ENCODE measurements at regions not wholly inside any gene's neighbourhood (a gene's known extent, or its start where the extent isn't known, plus 50 kb on each side); places are given as distances from the start of the nearest gene placed in this dataset.

DNA sequence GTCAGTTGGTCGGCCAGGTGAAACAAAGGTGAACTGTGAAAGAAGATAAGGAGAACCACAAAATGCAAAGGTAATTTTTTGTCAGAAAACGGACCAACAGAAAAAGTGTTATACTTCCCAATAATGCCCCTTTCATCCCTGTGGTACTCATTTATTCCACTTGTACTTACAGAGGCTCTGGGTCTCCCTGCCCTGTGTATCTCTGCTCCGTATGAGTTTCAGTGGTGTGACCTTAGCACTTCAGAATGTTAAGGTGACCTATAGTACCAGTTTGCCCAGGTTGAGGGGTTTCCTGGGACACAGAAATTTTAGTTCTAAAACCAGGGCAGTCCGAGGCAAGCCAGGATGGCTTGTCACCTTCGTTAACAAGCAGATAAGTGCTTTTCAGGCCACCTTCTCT is 254.8 kb downstream of the OLFM3 start:
- H3K4me1 Mint-ChIP-seq (ENCODE audit: low read depth, unreplicated experiment): no peaks in the 10 kb centered on the region
- no peak for DNase-seq
- no peaks in the 10 kb centered on the region for H3K36me3 Mint-ChIP-seq (ENCODE audit: unreplicated experiment)
- TF ChIP-seq, protein P1, sequence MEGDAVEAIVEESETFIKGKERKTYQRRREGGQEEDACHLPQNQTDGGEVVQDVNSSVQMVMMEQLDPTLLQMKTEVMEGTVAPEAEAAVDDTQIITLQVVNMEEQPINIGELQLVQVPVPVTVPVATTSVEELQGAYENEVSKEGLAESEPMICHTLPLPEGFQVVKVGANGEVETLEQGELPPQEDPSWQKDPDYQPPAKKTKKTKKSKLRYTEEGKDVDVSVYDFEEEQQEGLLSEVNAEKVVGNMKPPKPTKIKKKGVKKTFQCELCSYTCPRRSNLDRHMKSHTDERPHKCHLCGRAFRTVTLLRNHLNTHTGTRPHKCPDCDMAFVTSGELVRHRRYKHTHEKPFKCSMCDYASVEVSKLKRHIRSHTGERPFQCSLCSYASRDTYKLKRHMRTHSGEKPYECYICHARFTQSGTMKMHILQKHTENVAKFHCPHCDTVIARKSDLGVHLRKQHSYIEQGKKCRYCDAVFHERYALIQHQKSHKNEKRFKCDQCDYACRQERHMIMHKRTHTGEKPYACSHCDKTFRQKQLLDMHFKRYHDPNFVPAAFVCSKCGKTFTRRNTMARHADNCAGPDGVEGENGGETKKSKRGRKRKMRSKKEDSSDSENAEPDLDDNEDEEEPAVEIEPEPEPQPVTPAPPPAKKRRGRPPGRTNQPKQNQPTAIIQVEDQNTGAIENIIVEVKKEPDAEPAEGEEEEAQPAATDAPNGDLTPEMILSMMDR (IDR thresholded peaks at IDR 0.05; ENCODE audit: partially characterized antibody, unreplicated experiment): no peak
- peaks cover 2% of the 10 kb centered on the region for H3K27me3 Mint-ChIP-seq (ENCODE audit: unreplicated experiment)
- no peak overlapping the region for H3K27ac Mint-ChIP-seq (ENCODE audit: unreplicated experiment)
- no peaks in the 10 kb centered on the region for H3K9me3 Mint-ChIP-seq (ENCODE audit: unreplicated experiment)
- no peak overlapping the region for H3K4me3 Mint-ChIP-seq (ENCODE audit: unreplicated experiment)

GRCh38 chr1:101742509-101742908 is 254.2 kb downstream of the OLFM3 start:
- no peak for DNase-seq
- TF ChIP-seq, protein P1 (IDR thresholded peaks at IDR 0.05; ENCODE audit: partially characterized antibody, unreplicated experiment): no peak
- no peak overlapping the region for H3K4me3 Mint-ChIP-seq (ENCODE audit: unreplicated experiment)
- H3K36me3 Mint-ChIP-seq (ENCODE audit: unreplicated experiment): no peaks in the 10 kb centered on the region
- no peaks in the 10 kb centered on the region for H3K4me1 Mint-ChIP-seq (ENCODE audit: low read depth, unreplicated experiment)
- H3K27me3 Mint-ChIP-seq (ENCODE audit: unreplicated experiment): peaks cover 2% of the 10 kb centered on the region
- H3K27ac Mint-ChIP-seq (ENCODE audit: unreplicated experiment): no peak overlapping the region
- no peaks in the 10 kb centered on the region for H3K9me3 Mint-ChIP-seq (ENCODE audit: unreplicated experiment)

- Mint-ChIP-seq H3K27ac (ENCODE audit: unreplicated experiment) (no peak overlapping the region), H3K9me3 (ENCODE audit: unreplicated experiment) (no peaks in the 10 kb centered on the region), H3K4me3 (ENCODE audit: unreplicated experiment) (no peak overlapping the region), H3K27me3 (ENCODE audit: unreplicated experiment) (no peaks in the 10 kb centered on the region), H3K4me1 (ENCODE audit: low read depth, unreplicated experiment) (no peaks in the 10 kb centered on the region), H3K36me3 (ENCODE audit: unreplicated experiment) (no peaks in the 10 kb centered on the region)
- no peak for DNase-seq
- TF ChIP-seq, protein P1 (IDR thresholded peaks at IDR 0.05; ENCODE audit: partially characterized antibody, unreplicated experiment): no peak
Measured at GRCh38 chr1:101745551-101746270, 251.0 kb downstream of the OLFM3 start.

DNA sequence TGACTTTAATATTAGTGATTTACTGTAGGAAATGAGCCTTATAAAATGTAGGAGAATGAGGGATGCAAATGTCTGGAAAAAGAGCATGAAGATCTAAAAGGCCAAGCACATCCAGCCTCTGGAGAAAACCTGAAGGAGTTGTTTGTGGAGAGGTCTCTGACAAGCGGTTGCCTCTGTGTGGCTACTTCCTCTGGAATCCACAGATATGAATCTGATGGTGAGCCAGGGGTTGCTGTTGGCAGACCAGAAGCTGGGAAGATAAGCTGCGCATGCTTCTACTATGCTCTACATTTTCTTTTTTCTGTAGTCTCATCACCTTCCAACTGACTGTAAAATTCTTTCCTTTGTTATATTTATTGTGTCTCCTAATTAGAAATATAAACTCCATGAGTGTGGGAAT is 248.6 kb downstream of the OLFM3 start:
- Mint-ChIP-seq H3K27me3 (ENCODE audit: unreplicated experiment) (peaks cover 2% of the 10 kb centered on the region), H3K27ac (ENCODE audit: unreplicated experiment) (no peak overlapping the region), H3K4me1 (ENCODE audit: low read depth, unreplicated experiment) (no peaks in the 10 kb centered on the region), H3K36me3 (ENCODE audit: unreplicated experiment) (no peaks in the 10 kb centered on the region), H3K9me3 (ENCODE audit: unreplicated experiment) (no peaks in the 10 kb centered on the region), H3K4me3 (ENCODE audit: unreplicated experiment) (no peak overlapping the region)
- TF ChIP-seq, protein P1 (IDR thresholded peaks at IDR 0.05; ENCODE audit: partially characterized antibody, unreplicated experiment): no peak
- no peak for DNase-seq

Measured in glutamatergic neuron (in vitro differentiated cells).